ENCODE measurements at regions not wholly inside any gene's neighbourhood (a gene's known extent, or its start where the extent isn't known, plus 50 kb on each side); places are given as distances from the start of the nearest gene placed in this dataset.

GRCh38 chr3:31289584-31289983 is 243.1 kb upstream of the STT3B start:
- Mint-ChIP-seq H3K27me3 (no peaks in the 10 kb centered on the region), H3K4me1 (peaks cover 30% of the 10 kb centered on the region), H3K4me3 (no peak overlapping the region), H3K36me3 (ENCODE audit: low read depth) (no peaks in the 10 kb centered on the region), H3K27ac (peak overlapping the region; percentile 3)
- no peak for DNase-seq
- no peak for ATAC-seq
- H3K9me3 ChIP-seq (ENCODE audit: control insufficient read depth, low read length, poor library complexity, severe bottlenecking) = no peaks in the 10 kb centered on the region

- Mint-ChIP-seq H3K27ac (peak overlapping the region; percentile 3), H3K4me1 (peaks cover 32% of the 10 kb centered on the region), H3K4me3 (no peak overlapping the region), H3K36me3 (ENCODE audit: low read depth) (no peaks in the 10 kb centered on the region), H3K27me3 (no peaks in the 10 kb centered on the region)
- H3K9me3 ChIP-seq (ENCODE audit: control insufficient read depth, low read length, poor library complexity, severe bottlenecking) = no peaks in the 10 kb centered on the region
- ATAC-seq (no peak), DNase-seq (no peak)
Measured at GRCh38 chr3:31290046-31290445, 242.7 kb upstream of the STT3B start.

GRCh38 chr3:31291818-31292217 is 240.9 kb upstream of the STT3B start:
- H3K36me3 Mint-ChIP-seq (ENCODE audit: low read depth) = no peaks in the 10 kb centered on the region
- DNase-seq (no peak), ATAC-seq (no peak)
- H3K4me1 Mint-ChIP-seq = peaks cover 39% of the 10 kb centered on the region
- no peaks in the 10 kb centered on the region for H3K9me3 ChIP-seq (ENCODE audit: control insufficient read depth, low read length, poor library complexity, severe bottlenecking)
- H3K27ac Mint-ChIP-seq = no peak overlapping the region
- no peak overlapping the region for H3K4me3 Mint-ChIP-seq
- no peaks in the 10 kb centered on the region for H3K27me3 Mint-ChIP-seq

GRCh38 chr3:31294430-31295149 is 238.1 kb upstream of the STT3B start:
- no peaks in the 10 kb centered on the region for H3K36me3 Mint-ChIP-seq (ENCODE audit: low read depth)
- H3K4me1 Mint-ChIP-seq = peaks cover 23% of the 10 kb centered on the region
- peak; percentile 57 for ATAC-seq
- no peaks in the 10 kb centered on the region for H3K9me3 ChIP-seq (ENCODE audit: control insufficient read depth, low read length, poor library complexity, severe bottlenecking)
- H3K27ac Mint-ChIP-seq = peak overlapping the region; percentile 8
- no peak overlapping the region for H3K4me3 Mint-ChIP-seq
- no peaks in the 10 kb centered on the region for H3K27me3 Mint-ChIP-seq
- DNase-seq = no peak

GRCh38 chr3:31295150-31295765 is 237.5 kb upstream of the STT3B start:
- H3K9me3 ChIP-seq (ENCODE audit: control insufficient read depth, low read length, poor library complexity, severe bottlenecking) = no peaks in the 10 kb centered on the region
- Mint-ChIP-seq H3K36me3 (ENCODE audit: low read depth) (no peaks in the 10 kb centered on the region), H3K27ac (peak overlapping the region; percentile 8), H3K4me3 (no peak overlapping the region), H3K27me3 (no peaks in the 10 kb centered on the region), H3K4me1 (peaks cover 19% of the 10 kb centered on the region)
- DNase-seq (no peak), ATAC-seq (no peak)

- DNase-seq (no peak), ATAC-seq (no peak)
- H3K4me1 Mint-ChIP-seq = peaks cover 18% of the 10 kb centered on the region
- no peak overlapping the region for H3K4me3 Mint-ChIP-seq
- H3K36me3 Mint-ChIP-seq (ENCODE audit: low read depth) = no peaks in the 10 kb centered on the region
- no peak overlapping the region for H3K27ac Mint-ChIP-seq
- H3K9me3 ChIP-seq (ENCODE audit: control insufficient read depth, low read length, poor library complexity, severe bottlenecking) = no peaks in the 10 kb centered on the region
- no peaks in the 10 kb centered on the region for H3K27me3 Mint-ChIP-seq
Measured at GRCh38 chr3:31297726-31298298, 234.9 kb upstream of the STT3B start.

- no peaks in the 10 kb centered on the region for H3K27me3 Mint-ChIP-seq
- ATAC-seq = no peak
- H3K36me3 Mint-ChIP-seq (ENCODE audit: low read depth) = no peaks in the 10 kb centered on the region
- H3K4me3 Mint-ChIP-seq = no peak overlapping the region
- H3K9me3 ChIP-seq (ENCODE audit: control insufficient read depth, low read length, poor library complexity, severe bottlenecking) = no peaks in the 10 kb centered on the region
- no peak overlapping the region for H3K27ac Mint-ChIP-seq
- no peak for DNase-seq
- peaks cover 2% of the 10 kb centered on the region for H3K4me1 Mint-ChIP-seq
Measured at GRCh38 chr3:31300456-31301443, 232.0 kb upstream of the STT3B start.

GRCh38 chr3:31302343-31302742 is 230.4 kb upstream of the STT3B start:
- no peaks in the 10 kb centered on the region for H3K9me3 ChIP-seq (ENCODE audit: control insufficient read depth, low read length, poor library complexity, severe bottlenecking)
- no peak overlapping the region for H3K27ac Mint-ChIP-seq
- no peaks in the 10 kb centered on the region for H3K36me3 Mint-ChIP-seq (ENCODE audit: low read depth)
- H3K27me3 Mint-ChIP-seq = no peaks in the 10 kb centered on the region
- ATAC-seq (no peak), DNase-seq (no peak)
- no peak overlapping the region for H3K4me3 Mint-ChIP-seq
- H3K4me1 Mint-ChIP-seq = no peaks in the 10 kb centered on the region

- Mint-ChIP-seq H3K36me3 (ENCODE audit: low read depth) (no peaks in the 10 kb centered on the region), H3K4me3 (no peak overlapping the region), H3K27me3 (no peaks in the 10 kb centered on the region), H3K4me1 (peaks cover 3% of the 10 kb centered on the region), H3K27ac (no peak overlapping the region)
- no peak for DNase-seq
- no peaks in the 10 kb centered on the region for H3K9me3 ChIP-seq (ENCODE audit: control insufficient read depth, low read length, poor library complexity, severe bottlenecking)
- ATAC-seq = no peak
Measured at GRCh38 chr3:31305340-31305739, 227.4 kb upstream of the STT3B start.

GRCh38 chr3:31307131-31307785 is 225.5 kb upstream of the STT3B start:
- no peak for ATAC-seq
- peaks cover 5% of the 10 kb centered on the region for H3K4me1 Mint-ChIP-seq

GRCh38 chr3:31311559-31311958 is 221.2 kb upstream of the STT3B start:
- Mint-ChIP-seq H3K36me3 (ENCODE audit: low read depth) (no peaks in the 10 kb centered on the region), H3K27me3 (no peaks in the 10 kb centered on the region), H3K4me3 (no peak overlapping the region), H3K27ac (no peak overlapping the region), H3K4me1 (peaks cover 5% of the 10 kb centered on the region)
- DNase-seq (no peak), ATAC-seq (no peak)
- H3K9me3 ChIP-seq (ENCODE audit: control insufficient read depth, low read length, poor library complexity, severe bottlenecking) = no peaks in the 10 kb centered on the region

More at GRCh38 chr3:31307131-31307785, 225.5 kb upstream of the STT3B start:
- no peak for DNase-seq
- Mint-ChIP-seq H3K27ac (no peak overlapping the region), H3K27me3 (no peaks in the 10 kb centered on the region), H3K36me3 (ENCODE audit: low read depth) (no peaks in the 10 kb centered on the region), H3K4me3 (no peak overlapping the region)
- H3K9me3 ChIP-seq (ENCODE audit: control insufficient read depth, low read length, poor library complexity, severe bottlenecking) = no peaks in the 10 kb centered on the region

GRCh38 chr3:31312400-31312799 is 220.3 kb upstream of the STT3B start:
- ATAC-seq (no peak), DNase-seq (no peak)
- Mint-ChIP-seq H3K4me3 (no peak overlapping the region), H3K4me1 (peaks cover 5% of the 10 kb centered on the region), H3K27me3 (no peaks in the 10 kb centered on the region), H3K36me3 (ENCODE audit: low read depth) (no peaks in the 10 kb centered on the region), H3K27ac (no peak overlapping the region)
- no peaks in the 10 kb centered on the region for H3K9me3 ChIP-seq (ENCODE audit: control insufficient read depth, low read length, poor library complexity, severe bottlenecking)
